NCI-H2029 (cell line): ENCODE measurements at regions not wholly inside any gene's neighbourhood (a gene's known extent, or its start where the extent isn't known, plus 50 kb on each side); places are given as distances from the start of the nearest gene placed in this dataset.
"Not testable (repeated sequence)": the region's sequence is repeated elsewhere in the genome, so short reads cannot be mapped to it uniquely, and the experiment has no call there.

Experiments used
- DNase-seq: peaks from one replicate; lab custom pipeline; 2025; lab: John Stamatoyannopoulos, UW

DNA sequence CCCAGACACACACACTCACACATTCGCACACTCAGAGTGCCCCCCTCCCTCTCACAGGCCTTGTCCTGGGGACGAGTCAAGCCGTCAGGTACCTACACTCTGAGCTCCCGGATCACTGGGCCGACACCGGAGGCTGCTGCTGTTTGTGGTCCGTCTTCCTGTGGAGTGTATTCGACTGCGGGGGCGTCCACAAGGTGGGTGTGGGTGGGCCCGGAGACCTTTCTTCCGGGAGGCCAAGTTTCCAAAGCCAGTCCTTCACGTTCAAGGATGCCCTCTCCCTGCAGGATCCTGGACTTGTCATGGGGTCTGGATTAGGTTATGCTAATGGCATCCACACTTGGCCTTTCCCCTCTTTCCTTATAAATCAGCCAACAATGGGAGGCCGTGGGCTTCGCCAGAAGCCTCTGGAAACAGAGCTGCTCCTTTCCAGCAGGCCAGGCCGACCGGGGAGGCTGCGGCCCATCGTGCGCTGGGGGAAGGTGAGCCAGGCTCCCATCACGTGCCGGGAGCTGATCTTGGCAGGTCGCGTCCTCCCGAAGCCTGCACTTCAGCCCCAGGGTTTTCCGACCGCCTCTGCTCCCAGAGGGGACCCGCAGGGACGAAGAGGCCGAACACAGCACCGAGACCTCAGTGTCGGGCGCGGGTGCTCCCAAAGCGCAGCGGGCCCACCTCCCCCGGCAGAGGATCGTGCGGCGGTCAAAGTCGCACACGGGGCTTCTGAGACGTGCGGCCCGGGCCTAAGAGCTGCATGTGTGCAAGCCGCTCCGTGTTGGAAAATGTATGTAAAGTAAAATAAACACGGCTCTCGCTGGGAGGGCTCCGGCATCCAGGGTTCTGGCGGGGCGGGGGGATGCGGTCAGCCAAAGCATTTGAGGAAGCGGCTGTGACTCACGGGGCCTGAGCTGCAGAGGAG lies 196.5 kb upstream of the ZNF469 start:
- DNase-seq: not testable (repeated sequence)

DNA sequence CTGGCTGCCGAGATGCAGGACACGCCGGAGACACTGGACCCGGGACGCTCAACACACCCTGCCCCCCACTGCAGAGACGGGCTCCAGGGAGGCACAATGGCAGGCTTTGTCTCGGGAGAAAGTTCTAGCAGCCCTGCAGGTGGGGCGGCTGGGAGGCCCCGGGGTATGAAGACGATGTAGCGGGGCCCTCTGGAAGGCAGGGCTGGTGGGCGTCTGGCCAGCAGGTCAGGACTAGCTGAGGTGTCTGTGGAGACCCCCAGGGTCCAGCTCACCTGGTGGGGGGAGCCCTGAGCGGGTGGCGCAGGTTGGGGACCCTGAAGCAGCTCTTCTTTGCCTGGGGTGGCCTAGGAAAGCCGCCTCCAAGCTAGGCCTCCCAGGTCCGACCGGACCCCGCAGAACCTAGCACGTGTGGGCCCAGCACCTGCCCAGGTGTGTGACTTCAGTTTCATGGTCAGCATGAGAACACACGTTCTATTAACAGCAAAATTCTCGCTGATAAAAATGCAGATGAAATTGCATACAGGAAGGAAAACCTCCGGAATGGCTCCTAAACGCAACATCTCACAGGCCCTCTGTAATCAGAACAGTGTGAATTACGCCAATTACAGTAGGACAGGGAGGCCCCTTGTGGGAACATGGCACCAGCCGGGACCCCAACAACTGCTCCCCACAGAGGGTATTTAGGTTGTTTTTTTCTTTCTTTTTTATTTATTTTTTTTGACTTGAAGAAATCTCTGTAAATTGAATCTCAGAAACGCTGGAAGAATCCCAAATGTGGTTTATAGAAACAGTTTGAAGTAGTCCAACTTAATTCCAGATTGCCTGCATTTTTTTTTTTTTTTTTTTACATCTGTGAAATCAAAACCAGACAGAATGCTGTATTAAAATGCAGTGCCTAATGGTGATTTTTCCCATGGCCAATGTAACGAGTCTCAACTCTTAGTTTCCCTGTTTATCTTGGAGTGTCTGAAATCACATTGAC lies 195.6 kb upstream of the ZNF469 start:
- DNase-seq: not testable (repeated sequence)

DNA sequence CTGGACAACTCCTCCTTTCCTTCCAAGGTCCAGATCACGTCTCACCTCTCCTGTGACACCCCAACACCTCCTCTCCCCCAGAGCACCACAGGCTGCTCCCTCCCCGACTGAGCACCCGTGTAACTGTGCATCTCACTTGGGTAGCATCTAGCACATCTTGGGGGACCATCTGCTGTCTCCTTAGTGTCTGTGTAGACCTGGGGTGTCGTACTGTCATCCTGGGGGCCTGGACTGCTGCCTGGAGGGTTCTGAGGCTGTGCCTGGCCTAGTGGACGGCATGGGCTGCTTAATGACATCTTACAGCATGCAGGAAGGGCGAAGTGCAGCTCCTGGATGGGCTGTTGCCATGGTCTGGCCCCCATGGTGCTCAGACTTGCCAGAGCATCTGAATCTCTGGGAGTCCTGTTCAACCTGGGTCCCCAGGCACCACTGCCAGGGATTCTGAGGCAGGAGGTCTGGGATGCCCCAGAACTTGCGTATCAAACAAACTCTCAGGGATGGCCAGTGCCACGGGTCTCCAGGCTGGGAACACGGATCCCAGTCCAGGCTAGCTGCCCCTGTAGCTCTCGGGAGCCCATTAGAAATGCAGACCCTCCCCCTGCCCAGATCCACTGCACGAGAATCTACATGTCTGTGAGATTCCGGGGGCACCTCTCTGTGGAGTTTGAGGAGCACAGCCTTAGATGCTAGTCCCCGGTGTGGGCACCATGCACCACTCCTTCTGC lies 194.4 kb upstream of the ZNF469 start:
- DNase-seq: not testable (repeated sequence)

DNA sequence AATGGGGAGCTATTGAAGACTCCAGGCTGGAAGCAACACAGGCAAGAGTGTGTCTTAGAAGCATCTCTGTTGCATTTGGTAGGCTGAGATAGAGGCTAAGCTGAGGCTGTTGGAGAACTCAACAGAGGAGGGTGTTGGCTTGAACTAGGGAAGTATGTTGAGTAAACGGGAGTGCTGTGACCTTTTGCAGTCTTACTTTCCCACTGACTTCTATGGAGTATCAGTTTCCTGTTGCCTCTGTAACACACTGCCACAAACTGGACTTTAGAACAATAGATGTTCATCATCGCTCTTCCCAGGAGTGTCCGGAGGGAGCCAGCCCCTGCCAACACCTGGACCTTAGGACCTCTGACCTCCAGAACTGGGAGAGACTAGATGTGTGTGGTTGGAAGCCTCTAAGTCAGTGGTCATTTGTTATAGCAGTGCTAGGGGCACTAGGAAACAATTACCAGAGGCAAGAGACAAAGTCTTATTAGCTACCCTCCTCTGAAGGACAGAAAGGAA lies 192.1 kb upstream of the ZNF469 start:
- DNase-seq: not testable (repeated sequence)

DNA sequence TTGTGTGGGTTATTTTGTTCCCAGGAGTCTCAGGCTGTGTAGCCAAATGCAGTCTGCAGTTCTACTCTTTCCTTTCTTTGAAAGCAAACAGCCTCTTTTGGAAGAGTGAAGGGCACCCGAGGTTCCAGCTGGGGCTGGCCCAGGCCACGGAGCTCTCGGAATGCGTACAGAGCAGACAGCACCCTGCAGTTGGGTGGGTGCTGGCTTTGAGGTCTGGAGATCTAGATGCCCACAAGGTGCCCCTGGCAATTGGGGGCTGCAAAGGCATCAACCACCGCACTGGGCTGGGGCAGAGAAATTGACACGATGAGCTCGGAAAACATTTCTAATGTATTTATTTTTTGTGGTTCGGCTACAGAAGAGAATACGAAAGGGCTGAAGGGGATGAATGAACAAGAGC lies 191.6 kb upstream of the ZNF469 start:
- DNase-seq: not testable (repeated sequence)

DNA sequence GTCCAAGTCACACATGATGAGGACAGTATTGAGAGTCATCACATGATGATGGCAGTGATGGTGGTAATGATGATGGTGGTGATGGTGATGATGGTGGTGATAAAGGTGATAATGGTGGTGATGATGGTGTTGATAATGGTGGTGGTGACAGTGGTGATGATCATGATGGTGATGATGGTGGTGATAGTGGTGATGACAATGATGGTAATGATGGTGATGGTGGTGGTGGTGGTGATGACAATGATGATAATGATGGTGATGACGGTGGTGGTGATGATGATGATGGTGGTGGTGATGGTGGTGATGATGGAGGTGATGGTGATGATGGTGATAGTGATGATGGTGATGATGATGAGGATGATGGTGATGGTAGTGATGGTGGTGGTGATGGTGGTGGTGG lies 190.2 kb upstream of the ZNF469 start:
- DNase-seq: no peak

DNA sequence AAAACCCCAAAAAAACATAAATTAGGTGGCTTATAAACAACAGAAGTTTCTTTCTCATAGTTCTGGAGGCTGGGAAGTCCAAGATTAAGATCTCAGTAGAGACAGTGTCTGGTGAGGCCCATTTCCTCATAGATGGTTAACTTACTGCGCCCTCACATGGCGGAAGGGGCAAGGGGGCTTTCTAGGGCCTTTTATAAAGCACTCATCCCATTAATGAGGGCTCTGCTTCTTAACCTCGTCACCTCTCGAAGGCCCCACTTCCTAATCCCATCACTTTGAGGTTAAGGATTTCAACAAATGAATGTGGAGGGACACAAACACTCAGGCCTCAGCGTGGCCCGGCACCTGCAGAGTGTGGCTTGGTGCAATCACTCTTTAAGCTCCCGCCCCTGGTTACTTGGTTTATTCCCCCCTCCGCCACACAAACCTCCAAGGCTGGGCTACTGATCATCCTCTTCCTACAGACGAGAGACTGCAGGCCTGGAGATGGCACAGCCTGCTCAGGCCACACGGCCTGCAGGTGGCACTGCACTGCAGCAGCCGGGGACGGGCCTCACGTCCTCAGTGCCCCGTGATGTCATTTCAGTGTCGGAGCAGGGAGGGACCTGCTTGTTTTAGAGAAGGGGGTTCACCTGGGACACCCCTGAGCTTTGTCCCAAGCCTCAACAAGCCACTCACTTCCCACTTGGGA lies 188.9 kb upstream of the ZNF469 start:
- peak; percentile 1 for DNase-seq

DNA sequence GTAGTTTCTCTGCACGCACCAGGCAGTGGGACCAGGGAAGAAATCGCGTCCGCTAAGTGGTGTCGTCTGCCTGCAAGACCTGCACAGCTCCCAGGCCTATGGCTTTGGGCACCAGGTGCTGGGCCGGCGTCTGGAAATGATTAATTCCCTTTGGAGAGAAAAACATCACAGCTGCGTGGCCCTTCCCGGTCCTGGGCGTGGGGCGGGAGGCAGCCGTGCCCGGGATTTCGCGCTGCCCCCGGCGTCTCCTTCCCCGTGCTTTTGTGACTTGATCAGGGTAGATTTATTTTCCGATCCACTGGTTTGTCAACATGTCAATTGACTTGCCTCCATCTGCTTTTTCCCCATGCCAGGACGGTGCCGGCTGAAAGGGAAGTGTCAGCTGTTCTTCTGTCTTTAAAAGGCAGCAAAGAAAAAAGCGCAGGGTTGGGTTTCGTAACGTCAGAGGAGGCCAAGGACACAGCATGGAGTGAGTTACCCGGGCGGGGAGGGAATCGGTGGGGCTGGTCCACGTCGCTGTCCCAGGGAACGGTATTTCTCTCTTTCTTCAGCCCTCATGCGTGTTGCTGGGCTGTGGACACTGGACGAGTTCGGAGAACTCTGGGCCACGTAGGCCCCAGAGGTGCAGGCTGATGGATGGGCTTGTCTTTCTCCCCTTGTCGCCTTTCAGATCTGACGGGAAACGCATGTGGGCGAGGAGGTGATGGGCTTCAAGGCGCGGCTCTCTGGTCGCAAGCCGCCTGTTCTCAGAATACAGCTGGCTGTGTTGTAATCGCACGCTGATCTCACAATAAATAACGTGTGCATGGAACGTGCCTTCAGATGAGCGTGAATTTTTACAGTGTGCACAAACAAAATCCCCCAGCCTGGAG lies 188.1 kb upstream of the ZNF469 start:
- DNase-seq: no peak

DNA sequence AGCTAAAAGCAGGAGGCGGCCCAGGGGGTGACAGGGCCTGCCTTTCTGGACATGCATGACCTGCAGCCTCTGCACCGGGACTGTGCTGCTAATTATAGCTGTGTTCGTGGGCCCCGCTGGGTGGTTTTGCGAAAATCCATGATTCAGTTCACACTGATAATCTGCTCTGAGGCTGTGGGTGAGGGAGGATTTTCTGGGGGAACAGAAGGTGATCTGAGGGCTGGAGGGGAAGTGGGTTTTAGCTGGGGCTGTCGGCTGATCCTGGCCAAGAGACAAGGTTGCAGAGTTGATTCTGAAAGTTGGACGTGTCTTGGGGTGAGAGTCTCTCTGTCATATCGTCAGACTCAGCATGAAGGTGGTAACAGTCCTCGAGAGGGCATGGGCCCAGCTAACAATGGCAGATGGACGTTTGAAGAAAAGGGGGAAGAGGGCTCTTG lies 187.5 kb upstream of the ZNF469 start:
- DNase-seq: no peak

DNA sequence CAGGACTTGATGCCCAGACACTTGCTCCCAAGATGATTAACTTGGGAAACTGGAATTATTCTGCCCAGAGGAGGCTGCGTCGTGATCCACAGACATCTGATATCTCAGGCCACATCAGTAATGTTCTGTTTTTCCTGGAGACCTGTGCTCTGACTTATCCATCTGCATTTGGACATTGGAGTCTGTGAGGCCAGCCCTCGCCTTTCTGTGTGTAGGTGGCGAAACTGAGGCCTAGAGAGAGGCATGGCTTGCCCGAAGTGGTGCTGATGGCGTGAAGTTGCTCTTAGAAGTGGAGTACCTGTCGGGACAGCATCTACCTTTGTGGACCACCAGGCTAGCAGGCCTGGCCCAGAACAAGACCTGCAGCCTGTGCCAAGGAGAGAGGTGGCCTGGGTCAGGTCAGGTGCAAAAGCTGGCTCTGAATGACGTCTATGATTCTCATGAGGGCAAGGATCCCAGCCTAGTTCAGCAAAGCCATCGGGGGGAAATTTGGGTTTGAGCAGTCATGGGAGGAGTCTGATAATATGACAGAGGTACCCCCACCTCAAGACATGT lies 186.8 kb upstream of the ZNF469 start:
- DNase-seq: no peak

DNA sequence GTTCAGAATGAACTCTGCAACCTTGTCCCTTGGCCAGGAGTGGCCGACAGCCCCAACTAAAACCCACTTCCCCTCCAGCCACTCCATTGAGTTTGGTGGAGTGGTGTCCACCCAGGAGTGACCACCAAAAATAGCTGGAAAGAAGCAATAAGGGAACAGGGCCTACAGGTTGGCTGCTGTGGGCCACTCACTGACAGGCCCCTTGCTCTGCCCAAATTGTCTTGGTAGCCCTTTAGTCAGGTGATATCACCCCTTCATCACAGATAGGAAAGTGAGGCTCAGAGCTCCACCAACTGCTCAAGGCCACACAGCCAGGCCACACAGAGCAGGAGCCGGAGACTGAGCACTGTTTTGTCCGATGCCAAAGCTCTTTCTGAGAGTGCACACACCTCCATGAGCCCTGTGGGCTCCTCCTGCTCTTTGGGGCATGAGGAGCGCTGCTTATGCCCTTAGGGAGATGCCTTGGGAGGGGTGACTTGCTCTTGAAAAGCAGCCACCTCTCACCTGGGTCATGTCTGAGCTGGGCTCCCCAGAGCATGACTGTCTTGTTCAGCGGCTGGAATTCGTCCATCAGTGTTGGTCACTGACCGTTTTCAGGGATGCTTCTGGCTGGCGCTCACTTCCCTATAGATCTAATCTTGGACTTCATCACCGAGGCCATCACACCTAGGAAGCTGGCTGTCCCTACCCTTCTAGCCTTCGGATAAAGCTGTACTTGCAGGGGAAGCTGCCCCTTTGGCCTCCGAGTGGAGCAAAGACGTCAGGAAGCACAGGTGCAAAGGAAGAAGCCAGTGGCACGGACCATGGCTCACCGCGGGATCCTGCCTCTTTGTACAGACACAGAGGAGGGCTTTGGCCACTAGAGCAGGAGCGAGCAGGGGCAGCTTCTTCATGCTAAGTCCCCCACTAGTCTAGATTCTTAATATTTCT lies 186.0 kb upstream of the ZNF469 start:
- no peak for DNase-seq

DNA sequence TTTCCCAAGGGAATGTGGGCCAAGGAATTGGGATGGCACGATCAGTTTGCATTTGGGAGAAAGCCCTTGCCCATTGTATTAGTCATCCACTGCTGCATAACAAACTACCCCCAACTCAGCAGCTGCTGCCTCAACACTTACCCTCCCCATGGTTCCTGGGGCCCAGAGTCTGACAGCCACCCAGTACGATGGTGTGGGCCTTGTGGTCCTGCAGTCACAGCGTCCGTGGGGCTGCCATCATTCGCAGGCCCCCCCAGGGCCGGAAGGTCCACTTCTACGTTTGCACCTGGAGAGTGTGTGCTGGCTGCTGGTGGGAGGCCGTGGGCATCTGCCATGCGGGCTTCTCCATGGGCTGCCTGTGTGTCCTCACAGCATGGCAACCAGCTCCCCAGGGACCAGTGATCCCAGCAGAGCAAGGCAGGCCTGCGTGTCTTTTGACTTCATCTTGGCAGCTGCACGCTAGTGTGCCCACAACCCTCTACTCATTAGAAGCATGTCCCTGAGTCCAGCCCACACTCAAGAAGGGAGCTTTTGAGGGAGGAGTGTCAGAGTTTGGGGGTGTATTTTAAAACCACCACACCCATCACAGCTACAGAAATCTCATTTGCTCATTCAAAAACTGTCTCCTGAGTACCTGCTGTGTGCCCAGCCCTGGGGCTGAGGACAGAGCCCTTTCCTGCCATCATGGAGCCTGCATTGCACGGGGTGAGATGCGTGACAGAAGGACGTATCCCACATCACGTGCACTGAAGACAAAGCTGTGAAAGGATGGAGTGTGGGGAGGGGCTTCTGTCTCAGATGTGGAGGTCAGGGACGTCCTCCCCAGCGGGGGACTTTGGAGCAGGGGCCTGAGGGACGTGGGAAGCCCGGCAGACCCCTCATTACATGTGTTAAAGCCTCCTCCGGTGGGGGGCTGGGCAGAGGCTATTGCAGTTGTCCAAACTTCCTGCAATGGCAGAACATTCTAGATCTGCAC lies 185.0 kb upstream of the ZNF469 start:
- no peak for DNase-seq

DNA sequence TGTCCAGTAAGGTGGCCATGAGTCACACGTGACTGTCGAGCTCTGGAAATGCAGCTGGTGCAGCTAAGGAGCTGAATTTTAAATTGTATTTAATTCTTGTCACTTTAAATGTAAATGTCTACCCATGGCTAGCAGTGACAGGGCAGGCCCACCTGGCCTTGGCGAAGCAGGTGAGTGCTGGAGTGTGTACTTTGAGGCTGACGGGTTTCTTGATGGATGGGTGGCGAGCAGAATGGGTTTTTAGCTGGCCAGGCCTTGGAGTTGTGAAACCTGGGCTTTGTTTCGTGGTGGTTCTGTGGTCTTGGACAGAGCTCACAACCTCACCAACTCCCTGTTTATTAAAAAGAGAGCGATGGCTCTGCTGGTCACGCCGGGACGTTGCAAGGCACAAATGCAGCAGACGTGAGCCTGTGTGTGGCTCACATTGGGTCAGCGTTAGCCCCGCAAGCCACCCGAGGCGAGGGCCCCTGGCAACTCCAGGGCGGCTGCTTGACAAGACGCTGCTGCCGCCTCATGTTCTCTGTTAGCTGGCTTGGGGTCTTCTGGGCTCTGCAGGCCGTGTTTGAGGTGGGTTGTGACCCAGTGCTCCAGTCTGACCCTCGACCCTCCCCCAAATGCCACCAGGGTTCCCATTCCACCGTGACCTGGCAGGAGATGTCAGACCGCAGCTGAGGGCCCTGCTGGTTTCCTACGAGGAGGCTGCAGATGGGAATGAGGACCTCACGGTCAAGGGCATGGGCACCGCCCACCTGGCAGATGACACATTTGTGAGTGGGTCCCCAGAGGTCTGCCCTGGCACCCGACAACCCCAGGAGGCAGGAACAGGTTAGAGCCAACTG lies 184.1 kb upstream of the ZNF469 start:
- not testable (repeated sequence) for DNase-seq

DNA sequence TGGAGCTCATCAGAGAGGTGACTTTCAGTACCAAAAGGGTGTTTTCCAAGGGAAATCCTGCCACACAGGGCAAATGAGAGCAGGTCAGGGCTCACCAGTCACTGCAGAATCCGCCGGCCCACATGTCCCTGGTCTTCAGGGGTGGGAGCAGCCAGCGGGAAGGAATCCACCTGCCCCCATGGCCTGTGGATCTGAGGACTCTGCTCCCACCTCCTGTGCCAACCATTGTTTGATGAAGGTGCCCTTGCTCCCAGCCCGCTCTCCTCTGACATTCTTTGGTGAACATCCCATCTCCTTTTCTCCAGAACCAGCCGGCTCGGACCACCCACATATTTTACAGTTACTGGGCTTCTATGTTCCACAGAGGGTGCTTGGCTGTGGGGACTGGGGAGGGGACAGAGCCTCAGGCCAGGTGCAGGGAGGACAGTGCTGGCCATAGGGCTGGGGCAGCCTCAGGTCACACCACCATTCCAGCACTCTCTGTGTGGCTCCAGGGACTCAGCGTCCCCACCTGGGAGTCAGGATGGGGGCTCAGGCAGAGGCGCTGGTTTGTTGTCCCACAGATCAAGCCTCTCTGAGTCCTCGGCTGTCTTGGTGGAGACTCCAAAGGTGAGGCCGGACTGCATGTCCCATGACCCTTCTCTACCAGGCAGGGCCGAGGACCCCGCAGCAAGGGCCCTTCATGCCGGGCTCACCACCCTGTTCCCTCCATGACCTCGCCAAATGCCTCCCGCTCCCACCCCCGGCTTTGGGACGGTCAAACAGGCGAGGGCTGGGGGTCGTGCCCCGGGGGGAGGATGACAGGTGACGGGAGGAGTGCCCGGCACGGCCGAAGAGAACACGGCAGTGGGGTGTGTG lies 183.2 kb upstream of the ZNF469 start:
- DNase-seq: not testable (repeated sequence)

DNA sequence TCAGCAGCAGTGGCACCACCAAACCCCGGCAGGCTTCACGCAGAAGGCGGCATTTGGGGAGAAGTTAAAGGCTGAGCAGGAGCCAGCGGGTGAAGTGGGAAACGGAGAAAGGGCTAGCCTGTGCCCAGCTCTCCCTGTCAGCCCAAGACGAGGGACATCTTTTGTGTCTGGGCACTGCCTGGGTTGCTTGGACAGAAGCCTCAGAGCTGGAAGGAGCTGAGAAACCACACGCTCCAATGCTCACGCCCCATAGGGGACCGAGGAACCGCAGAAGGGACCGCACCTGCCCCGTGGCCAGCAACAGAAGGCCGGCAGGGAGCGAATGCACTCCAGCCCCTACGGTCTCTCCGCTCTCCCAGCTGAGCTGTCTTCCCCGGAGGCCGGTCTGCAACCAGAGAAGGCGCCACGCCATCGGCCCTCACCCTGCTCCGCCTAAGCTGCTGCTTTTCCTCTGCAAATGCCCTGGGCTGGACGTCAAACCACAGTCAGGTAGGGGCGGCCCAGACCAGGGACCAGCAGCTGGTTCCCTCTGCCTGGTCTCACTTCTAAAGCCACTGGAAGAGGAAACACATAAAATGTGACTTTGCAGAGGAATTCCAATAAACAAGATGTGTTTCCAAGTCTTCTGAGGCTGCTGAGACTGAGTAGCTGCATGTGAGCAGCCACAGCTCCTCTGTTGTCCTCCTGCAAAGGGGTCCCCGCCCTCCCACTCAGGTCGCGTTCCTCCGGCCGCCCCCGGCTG lies 182.4 kb upstream of the ZNF469 start:
- not testable (repeated sequence) for DNase-seq
